Kidney epithelial cell (primary cell): ENCODE measurements at regions not wholly inside any gene's neighbourhood (a gene's known extent, or its start where the extent isn't known, plus 50 kb on each side); places are given as distances from the start of the nearest gene placed in this dataset.

Source experiments
- DNase-seq: peaks from one replicate; pipeline ENCODE4 v3.0.0-alpha.2; 2010; ENCODE audit warnings: low read depth
- H3K27me3 ChIP-seq: 2 replicates; pipeline ENCODE4 v1.6.0; 2011; ENCODE audit warnings: low read length; ENCODE audit not compliant: control insufficient read depth, insufficient read depth
- H3K36me3 ChIP-seq: 2 replicates; pipeline ENCODE4 v1.5.1; 2011; ENCODE audit warnings: low read length; ENCODE audit not compliant: control insufficient read depth, insufficient read depth
- H3K4me3 ChIP-seq: 2 replicates; pipeline ENCODE4 v1.5.1; 2011; ENCODE audit warnings: low read depth, mild to moderate bottlenecking, control low read depth, low read length
- CTCF ChIP-seq: IDR thresholded peaks from 2 replicates; pipeline ENCODE4 v1.5.1; 2011; ENCODE audit warnings: mild to moderate bottlenecking, moderate library complexity, low read length, control low read depth, inconsistent platforms; ENCODE audit not compliant: insufficient read depth, poor library complexity, severe bottlenecking

GRCh38 chr15:79540551-79540950 lies 108.4 kb downstream of the MINAR1 start:
- H3K36me3 ChIP-seq: no peaks in the 10 kb centered on the region
- DNase-seq: no peak
- H3K4me3 ChIP-seq: no peak overlapping the region
- no peak for TF ChIP-seq CTCF
- H3K27me3 ChIP-seq: no peaks in the 10 kb centered on the region

GRCh38 chr15:79541196-79541595 lies 109.1 kb downstream of the MINAR1 start:
- no peak for TF ChIP-seq CTCF
- Histone ChIP-seq H3K4me3 (no peak overlapping the region), H3K27me3 (no peaks in the 10 kb centered on the region), H3K36me3 (no peaks in the 10 kb centered on the region)
- no peak for DNase-seq

GRCh38 chr15:79543097-79543496 lies 111.0 kb downstream of the MINAR1 start:
- Histone ChIP-seq H3K4me3 (no peak overlapping the region), H3K36me3 (no peaks in the 10 kb centered on the region), H3K27me3 (no peaks in the 10 kb centered on the region)
- no peak for DNase-seq
- TF ChIP-seq CTCF: no peak

- Histone ChIP-seq H3K4me3 (no peak overlapping the region), H3K27me3 (no peaks in the 10 kb centered on the region), H3K36me3 (no peaks in the 10 kb centered on the region)
- no peak for TF ChIP-seq CTCF
- DNase-seq: no peak
These were observed 117.1 kb downstream of the MINAR1 start for GRCh38 chr15:79549196-79549595.

- Histone ChIP-seq H3K27me3 (peaks cover 2% of the 10 kb centered on the region), H3K36me3 (no peaks in the 10 kb centered on the region), H3K4me3 (no peak overlapping the region)
- TF ChIP-seq CTCF: no peak
- no peak for DNase-seq
These were observed 128.2 kb downstream of the MINAR1 start for GRCh38 chr15:79560384-79560783.

GRCh38 chr15:79561982-79562381 lies 129.8 kb downstream of the MINAR1 start:
- TF ChIP-seq CTCF: no peak
- DNase-seq: no peak
- H3K4me3 ChIP-seq: no peak overlapping the region
- no peaks in the 10 kb centered on the region for H3K36me3 ChIP-seq
- H3K27me3 ChIP-seq: peaks cover 2% of the 10 kb centered on the region
